SK-N-SH (cell line): ENCODE measurements at regions not wholly inside any gene's neighbourhood (a gene's known extent, or its start where the extent isn't known, plus 50 kb on each side); places are given as distances from the start of the nearest gene placed in this dataset.

Experiments used
- CTCF ChIA-PET: fragments of 300-600, 350-600 bp; formaldehyde crosslinking; extraction: SDS; loops from one replicate; lab custom pipeline; 2021; lab: Yijun Ruan, JAX
- POLR2A ChIA-PET: fragments of 350-600 bp; sonication (Branson Sonifier 250); formaldehyde crosslinking; extraction: SDS; loops from one replicate; lab custom pipeline; 2020; ENCODE audit warnings: antibody characterized with exemption, inconsistent platforms; lab: Yijun Ruan, JAX
- DNase-seq: peaks from one replicate; pipeline ENCODE4 v3.0.0; 2012
- H2AFZ ChIP-seq: fragments of 200-600 bp; sonication (generic); 2 replicates; pipeline ENCODE4 v1.8.1; 2016; ENCODE audit warnings: antibody characterized with exemption, mild to moderate bottlenecking, low read depth
- H3F3A ChIP-seq: fragments of 200-600 bp; sonication (generic); replicated peaks from 2 replicates; pipeline ENCODE3; 2016; ENCODE audit warnings: antibody characterized with exemption, mild to moderate bottlenecking; ENCODE audit not compliant: insufficient read depth
- H3K27ac ChIP-seq, 2 experiments: fragments of 200-500 bp in 1 of 2; fragments of 200-600 bp in 1 of 2; sonication (Bioruptor generic) in 1 of 2; sonication (generic), shearing (Covaris generic) in 1 of 2; 2 replicates each; pipeline versions ENCODE4 v1.5.1 to v1.6.1; 2014 to 2016; ENCODE audit warnings: low read depth in 2 of 2, inconsistent platforms in 1 of 2, low read length in 1 of 2, mild to moderate bottlenecking in 1 of 2, mixed read lengths in 1 of 2
- H3K27me3 ChIP-seq: fragments of 200-600 bp; sonication (generic), shearing (Covaris generic); 2 replicates; pipeline ENCODE4 v1.6.1; 2016; ENCODE audit warnings: mixed run types; ENCODE audit not compliant: insufficient read depth
- H3K36me3 ChIP-seq, 2 experiments: fragments of 200-500 bp in 1 of 2; fragments of 200-600 bp in 1 of 2; sonication (Bioruptor generic) in 1 of 2; sonication (generic) in 1 of 2; replicated peaks in 1 of 2; 2 replicates each; pipeline versions ENCODE3 to v1.5.1; 2014 to 2016; ENCODE audit warnings: low read length in 1 of 2, mild to moderate bottlenecking in 1 of 2; ENCODE audit not compliant: insufficient read depth in 2 of 2, control insufficient read depth in 1 of 2
- H3K4me1 ChIP-seq, 2 experiments: fragments of 200-500 bp in 1 of 2; fragments of 200-600 bp in 1 of 2; sonication (Bioruptor generic) in 1 of 2; sonication (generic), shearing (Covaris generic) in 1 of 2; 2 replicates each; pipeline versions ENCODE4 v1.5.1 to v1.6.1; 2014 to 2016; ENCODE audit warnings: low read depth in 1 of 2, low read length in 1 of 2, mixed run types in 1 of 2; ENCODE audit not compliant: insufficient read depth in 2 of 2, control insufficient read depth in 1 of 2
- H3K4me2 ChIP-seq: fragments of 200-600 bp; sonication (generic), shearing (Covaris generic); 2 replicates; pipeline ENCODE4 v1.6.1; 2017; ENCODE audit warnings: mixed run types
- H3K4me3 ChIP-seq, 2 experiments: fragments of 200-500 bp in 1 of 2; fragments of 200-600 bp in 1 of 2; sonication (Bioruptor generic) in 1 of 2; sonication (generic), shearing (Covaris generic) in 1 of 2; 2 replicates each; pipeline versions ENCODE4 v1.5.1 to v1.8.1; 2014 to 2016; ENCODE audit warnings: low read depth in 2 of 2, inconsistent platforms in 1 of 2, low read length in 1 of 2, mild to moderate bottlenecking in 1 of 2, mixed read lengths in 1 of 2, moderate library complexity in 1 of 2
- H3K79me2 ChIP-seq: fragments of 200-600 bp; sonication (generic); 2 replicates; pipeline ENCODE4 v1.8.1; 2017; ENCODE audit warnings: mild to moderate bottlenecking; ENCODE audit not compliant: insufficient read depth
- H3K9ac ChIP-seq: fragments of 200-600 bp; sonication (generic); 2 replicates; pipeline ENCODE4 v1.6.1; 2017; ENCODE audit warnings: mixed run types
- H3K9me2 ChIP-seq: fragments of 200-600 bp; sonication (generic); 2 replicates; pipeline ENCODE4 v1.6.1; 2017; ENCODE audit warnings: mixed run types
- H3K9me3 ChIP-seq: fragments of 200-600 bp; sonication (generic); 2 replicates; pipeline ENCODE4 v1.6.1; 2017; ENCODE audit warnings: mixed run types, mild to moderate bottlenecking, moderate library complexity
- H4K20me1 ChIP-seq: fragments of 200-600 bp; sonication (generic); 2 replicates; pipeline ENCODE4 v1.6.1; 2017; ENCODE audit warnings: mild to moderate bottlenecking, mixed run types; ENCODE audit not compliant: insufficient read depth
- CTCF ChIP-seq: fragments of 200-600 bp; sonication (generic); IDR thresholded peaks from 2 replicates; pipeline ENCODE4 v1.6.1; 2017; ENCODE audit warnings: antibody characterized with exemption, mild to moderate bottlenecking, moderate library complexity
- EP300 ChIP-seq, 2 experiments: IDR thresholded peaks; 2 replicates each; pipeline versions ENCODE4 v1.4.0 to v1.6.1; 2012; ENCODE audit warnings: borderline replicate concordance in 1 of 2, low read depth in 1 of 2, low read length in 1 of 2
- FOXM1 ChIP-seq: IDR thresholded peaks from 2 replicates; pipeline ENCODE4 v1.4.0; 2012; ENCODE audit warnings: low read depth, mild to moderate bottlenecking
- GABPA ChIP-seq: IDR thresholded peaks from 2 replicates; pipeline ENCODE4 v1.4.0; 2012; ENCODE audit warnings: low read depth, mild to moderate bottlenecking
- GATA2 ChIP-seq: sonication (generic); formaldehyde crosslinking; IDR thresholded peaks from 2 replicates; pipeline ENCODE4 v1.5.0; 2020; ENCODE audit warnings: mild to moderate bottlenecking, missing genetic modification reagents
- MXI1 ChIP-seq: IDR thresholded peaks from 2 replicates; pipeline ENCODE4 v1.6.1; 2012; ENCODE audit warnings: mild to moderate bottlenecking, low read depth, low read length, improper control_type of control experiment
- NFIC ChIP-seq: IDR thresholded peaks from 2 replicates; pipeline ENCODE4 v1.4.0; 2012; ENCODE audit warnings: borderline replicate concordance
- NRF1 ChIP-seq: IDR thresholded peaks from 2 replicates; pipeline ENCODE4 v1.6.1; 2012; ENCODE audit warnings: low read depth, mild to moderate bottlenecking, low read length
- RCOR1 ChIP-seq: fragments of 150-350 bp; IDR thresholded peaks from 2 replicates; pipeline ENCODE4 v1.6.1; 2017; ENCODE audit warnings: antibody characterized with exemption, low read length
- TAF1 ChIP-seq: IDR thresholded peaks from 2 replicates; pipeline ENCODE4 v1.6.1; 2012; ENCODE audit warnings: low read depth, mild to moderate bottlenecking, low read length, moderate library complexity, borderline replicate concordance
- ZBTB33 ChIP-seq: IDR thresholded peaks from 2 replicates; pipeline ENCODE4 v1.4.0; 2012; ENCODE audit warnings: low read depth, borderline replicate concordance
- WGBS: methylation state at CpG from one replicate; pipeline ENCODE4 v1.1.6; 2017; ENCODE audit warnings: low lambda C conversion rate; 5-methylcytosine and 5-hydroxymethylcytosine counted together
- TF ChIP-seq, protein P1 (sequence below): fragments of 150-350 bp; IDR thresholded peaks from 2 replicates; pipeline ENCODE4 v1.6.1; 2017; ENCODE audit warnings: antibody characterized with exemption, low read length, low read depth, borderline replicate concordance
- TF ChIP-seq, protein P2 (sequence below): IDR thresholded peaks from 2 replicates; pipeline ENCODE4 v1.4.0; 2012; ENCODE audit warnings: low read depth
- TF ChIP-seq, protein P3 (sequence below): IDR thresholded peaks from 2 replicates; pipeline ENCODE4 v1.6.1; 2012; ENCODE audit warnings: mild to moderate bottlenecking, low read depth, low read length, moderate library complexity

DNA sequence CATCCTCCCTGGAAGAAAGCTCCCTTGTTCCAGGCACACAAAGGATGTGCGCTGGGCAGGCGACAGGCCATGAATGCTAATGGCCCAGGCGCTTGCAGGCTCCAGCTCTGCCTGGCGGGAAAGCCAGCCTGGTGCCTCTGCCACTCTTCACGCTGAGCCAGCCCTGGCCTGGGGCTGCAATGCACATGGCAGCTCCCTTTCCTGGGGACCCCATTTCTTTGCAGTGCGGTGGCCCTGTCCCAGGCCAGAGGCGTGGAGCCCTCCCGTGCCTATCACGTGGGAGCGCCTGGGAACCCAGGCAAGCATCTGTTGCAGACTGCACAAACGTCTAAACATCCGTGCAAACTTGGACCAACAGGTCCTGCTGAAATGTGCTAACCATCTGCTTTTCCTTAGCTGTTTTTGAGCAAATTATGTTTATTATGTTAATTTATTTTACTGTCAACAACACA lies 152.1 kb upstream of the LYZL2 start:
- no peak overlapping the region for H2AFZ ChIP-seq
- WGBS, result 82% methylated on average over 6 of the region's 12 CpGs

GRCh38 chr10:30778769-30779168 lies 149.2 kb upstream of the LYZL2 start:
- WGBS, result 41% methylated on average over 1 of the region's 1 CpG
- TF ChIP-seq, protein P1, sequence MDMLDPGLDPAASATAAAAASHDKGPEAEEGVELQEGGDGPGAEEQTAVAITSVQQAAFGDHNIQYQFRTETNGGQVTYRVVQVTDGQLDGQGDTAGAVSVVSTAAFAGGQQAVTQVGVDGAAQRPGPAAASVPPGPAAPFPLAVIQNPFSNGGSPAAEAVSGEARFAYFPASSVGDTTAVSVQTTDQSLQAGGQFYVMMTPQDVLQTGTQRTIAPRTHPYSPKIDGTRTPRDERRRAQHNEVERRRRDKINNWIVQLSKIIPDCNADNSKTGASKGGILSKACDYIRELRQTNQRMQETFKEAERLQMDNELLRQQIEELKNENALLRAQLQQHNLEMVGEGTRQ, result no peak
- TF ChIP-seq TAF1, result no peak
- no peak for TF ChIP-seq FOXM1
- TF ChIP-seq, protein P2, sequence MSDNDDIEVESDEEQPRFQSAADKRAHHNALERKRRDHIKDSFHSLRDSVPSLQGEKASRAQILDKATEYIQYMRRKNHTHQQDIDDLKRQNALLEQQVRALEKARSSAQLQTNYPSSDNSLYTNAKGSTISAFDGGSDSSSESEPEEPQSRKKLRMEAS, result no peak
- no peak for TF ChIP-seq ZBTB33
- TF ChIP-seq GATA2 (CRISPR knock-in tag), result no peak
- Histone ChIP-seq H3K9me3 (no peaks in the 10 kb centered on the region), H3K9me2 (no peaks in the 10 kb centered on the region), H3K4me1 (peaks cover 5 to 15% of the 10 kb centered on the region in 2 experiments; a peak in 2 of 4 replicates), H2AFZ (no peak overlapping the region), H3K4me3 (no peak overlapping the region), H3K36me3 (no peaks in the 10 kb centered on the region), H4K20me1 (no peaks in the 10 kb centered on the region), H3K79me2 (no peaks in the 10 kb centered on the region), H3F3A (peaks cover 3% of the 10 kb centered on the region), H3K9ac (no peak overlapping the region), H3K27ac (no peak overlapping the region), H3K27me3 (no peaks in the 10 kb centered on the region), H3K4me2 (no peak overlapping the region)
- no peak for DNase-seq
- ChIA-PET CTCF (no interaction called here), POLR2A (no interaction called here)

More for the DNA sequence above, 152.1 kb upstream of the LYZL2 start:
- H3F3A ChIP-seq, result peaks cover 3% of the 10 kb centered on the region
- H3K79me2 ChIP-seq, result no peaks in the 10 kb centered on the region
- ChIA-PET CTCF (interaction anchor here (1.5 to 2.1 kb wide), 2 partner anchors 30 to 1027 kb away, joined by 6 to 8 read pairs; no protein-coding TSS in a partner anchor), POLR2A (no interaction called here)
- no peak overlapping the region for H3K4me3 ChIP-seq
- no peaks in the 10 kb centered on the region for H3K27me3 ChIP-seq
- peak; percentile 44 for DNase-seq
- no peak overlapping the region for H3K27ac ChIP-seq
- no peak overlapping the region for H3K9ac ChIP-seq
- H3K9me2 ChIP-seq, result no peaks in the 10 kb centered on the region
- peaks cover 19% of the 10 kb centered on the region in 2 experiments for H3K4me1 ChIP-seq
- TF ChIP-seq CTCF (no peak), EP300 (IDR thresholded peaks at IDR 0.05; ENCODE audit: borderline replicate concordance in 1 of 2, low read depth in 1 of 2, low read length in 1 of 2) (no peak), TAF1 (no peak), GABPA (no peak), NFIC (no peak), GATA2 (CRISPR knock-in tag) (no peak), MXI1 (no peak), RCOR1 (no peak), NRF1 (no peak)
- TF ChIP-seq, protein P3, sequence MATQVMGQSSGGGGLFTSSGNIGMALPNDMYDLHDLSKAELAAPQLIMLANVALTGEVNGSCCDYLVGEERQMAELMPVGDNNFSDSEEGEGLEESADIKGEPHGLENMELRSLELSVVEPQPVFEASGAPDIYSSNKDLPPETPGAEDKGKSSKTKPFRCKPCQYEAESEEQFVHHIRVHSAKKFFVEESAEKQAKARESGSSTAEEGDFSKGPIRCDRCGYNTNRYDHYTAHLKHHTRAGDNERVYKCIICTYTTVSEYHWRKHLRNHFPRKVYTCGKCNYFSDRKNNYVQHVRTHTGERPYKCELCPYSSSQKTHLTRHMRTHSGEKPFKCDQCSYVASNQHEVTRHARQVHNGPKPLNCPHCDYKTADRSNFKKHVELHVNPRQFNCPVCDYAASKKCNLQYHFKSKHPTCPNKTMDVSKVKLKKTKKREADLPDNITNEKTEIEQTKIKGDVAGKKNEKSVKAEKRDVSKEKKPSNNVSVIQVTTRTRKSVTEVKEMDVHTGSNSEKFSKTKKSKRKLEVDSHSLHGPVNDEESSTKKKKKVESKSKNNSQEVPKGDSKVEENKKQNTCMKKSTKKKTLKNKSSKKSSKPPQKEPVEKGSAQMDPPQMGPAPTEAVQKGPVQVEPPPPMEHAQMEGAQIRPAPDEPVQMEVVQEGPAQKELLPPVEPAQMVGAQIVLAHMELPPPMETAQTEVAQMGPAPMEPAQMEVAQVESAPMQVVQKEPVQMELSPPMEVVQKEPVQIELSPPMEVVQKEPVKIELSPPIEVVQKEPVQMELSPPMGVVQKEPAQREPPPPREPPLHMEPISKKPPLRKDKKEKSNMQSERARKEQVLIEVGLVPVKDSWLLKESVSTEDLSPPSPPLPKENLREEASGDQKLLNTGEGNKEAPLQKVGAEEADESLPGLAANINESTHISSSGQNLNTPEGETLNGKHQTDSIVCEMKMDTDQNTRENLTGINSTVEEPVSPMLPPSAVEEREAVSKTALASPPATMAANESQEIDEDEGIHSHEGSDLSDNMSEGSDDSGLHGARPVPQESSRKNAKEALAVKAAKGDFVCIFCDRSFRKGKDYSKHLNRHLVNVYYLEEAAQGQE, result no peak
- no peaks in the 10 kb centered on the region for H4K20me1 ChIP-seq
- H3K36me3 ChIP-seq, result no peaks in the 10 kb centered on the region
- no peak overlapping the region for H3K4me2 ChIP-seq
- H3K9me3 ChIP-seq, result no peaks in the 10 kb centered on the region
